WTC11 (cell line): ENCODE measurements at regions not wholly inside any gene's neighbourhood (a gene's known extent, or its start where the extent isn't known, plus 50 kb on each side); places are given as distances from the start of the nearest gene placed in this dataset.

ENCODE experiments used
- ATAC-seq: fragments of 200-7000 bp; cut with Tn5 transposase; 2 replicates; pipeline ENCODE4 v1.10.0; 2021; ENCODE audit warnings: mild to moderate bottlenecking, moderate library complexity
- CTCF ChIA-PET: fragments of 300-600 bp; sonication (Branson Sonifier 250); formaldehyde crosslinking; loops from one replicate; lab custom pipeline; 2021; ENCODE audit warnings: antibody characterized with exemption; lab: Charles Lee
- POLR2A ChIA-PET: fragments of 350-600 bp; sonication (Branson Sonifier 250); formaldehyde crosslinking; loops from one replicate; lab custom pipeline; 2021; ENCODE audit warnings: antibody characterized with exemption; lab: Charles Lee
- DNase-seq: peaks from one replicate; pipeline ENCODE4 v3.0.0; 2021; ENCODE audit warnings: low spot score
- H3K27ac Mint-ChIP-seq: 2 replicates; pipeline ENCODE4 v1.8.0; 2021; ENCODE audit warnings: mixed read lengths
- H3K27me3 Mint-ChIP-seq: 2 replicates; pipeline ENCODE4 v1.8.0; 2021; ENCODE audit warnings: low read depth, mild to moderate bottlenecking, moderate library complexity, mixed read lengths
- H3K36me3 Mint-ChIP-seq: 2 replicates; pipeline ENCODE4 v1.8.0; 2021; ENCODE audit warnings: mixed read lengths
- H3K4me1 Mint-ChIP-seq: 2 replicates; pipeline ENCODE4 v1.8.0; 2022; ENCODE audit warnings: mixed read lengths
- H3K4me3 Mint-ChIP-seq: 2 replicates; pipeline ENCODE4 v1.8.0; 2021; ENCODE audit warnings: mild to moderate bottlenecking, moderate library complexity, mixed read lengths
- H3K9me3 Mint-ChIP-seq: 2 replicates; pipeline ENCODE4 v1.8.0; 2021; ENCODE audit warnings: mixed read lengths
- ATF2 ChIP-seq: sonication (generic); formaldehyde crosslinking; IDR thresholded peaks from 2 replicates; pipeline ENCODE4 v1.8.1; 2022; ENCODE audit warnings: low read depth, missing genetic modification reagents, borderline replicate concordance
- ERG ChIP-seq: fragments of 250-450 bp; sonication (Bioruptor Pico); IDR thresholded peaks from 2 replicates; pipeline ENCODE4 v1.8.0; 2021; ENCODE audit warnings: mild to moderate bottlenecking
- FOXP1 ChIP-seq: sonication (generic); formaldehyde crosslinking; IDR thresholded peaks from 2 replicates; pipeline ENCODE4 v1.8.0; 2022; ENCODE audit warnings: missing genetic modification reagents, mild to moderate bottlenecking, moderate library complexity, borderline replicate concordance
- HMGA2 ChIP-seq: fragments of 250-450 bp; sonication (Bioruptor Pico); IDR thresholded peaks from 2 replicates; pipeline ENCODE4 v1.4.0; 2021; ENCODE audit warnings: mild to moderate bottlenecking, moderate library complexity
- NFATC4 ChIP-seq: fragments of 250-450 bp; sonication (Bioruptor Pico); IDR thresholded peaks from 2 replicates; pipeline ENCODE4 v1.9.0; 2021; ENCODE audit warnings: mild to moderate bottlenecking
- NFE2L1 ChIP-seq: sonication (generic); formaldehyde crosslinking; IDR thresholded peaks from 2 replicates; pipeline ENCODE4 v1.8.1; 2023; ENCODE audit warnings: missing genetic modification reagents
- RORB ChIP-seq: fragments of 250-450 bp; sonication (Bioruptor Pico); IDR thresholded peaks from 2 replicates; pipeline ENCODE4 v1.9.0; 2021; ENCODE audit warnings: mild to moderate bottlenecking
- SMAD3 ChIP-seq: sonication (generic); formaldehyde crosslinking; IDR thresholded peaks from 2 replicates; pipeline ENCODE4 v1.8.0; 2022; ENCODE audit warnings: missing genetic modification reagents, mild to moderate bottlenecking, borderline replicate concordance
- SMAD4 ChIP-seq: sonication (generic); formaldehyde crosslinking; IDR thresholded peaks from 2 replicates; pipeline ENCODE4 v1.8.0; 2022; ENCODE audit warnings: mild to moderate bottlenecking, missing genetic modification reagents
- SOX15 ChIP-seq: fragments of 250-450 bp; sonication (Bioruptor Pico); IDR thresholded peaks from 2 replicates; pipeline ENCODE4 v1.9.0; 2021; ENCODE audit warnings: mild to moderate bottlenecking
- TCF7 ChIP-seq: sonication (generic); formaldehyde crosslinking; IDR thresholded peaks from 2 replicates; pipeline ENCODE4 v1.8.0; 2022; ENCODE audit warnings: mild to moderate bottlenecking, low read depth, missing genetic modification reagents, moderate library complexity
- TEAD4 ChIP-seq: sonication (generic); formaldehyde crosslinking; IDR thresholded peaks from 2 replicates; pipeline ENCODE4 v1.8.0; 2022; ENCODE audit warnings: mild to moderate bottlenecking, missing genetic modification reagents
- ZNF263 ChIP-seq: sonication (generic); formaldehyde crosslinking; IDR thresholded peaks from 2 replicates; pipeline ENCODE4 v1.8.1; 2022; ENCODE audit warnings: low read depth, mild to moderate bottlenecking, moderate library complexity, missing genetic modification reagents
- ZNF416 ChIP-seq: fragments of 250-450 bp; sonication (Bioruptor Pico); IDR thresholded peaks from 2 replicates; pipeline ENCODE4 v1.9.0; 2021; ENCODE audit warnings: mild to moderate bottlenecking, inconsistent platforms
- TF ChIP-seq, protein P1 (sequence below): fragments of 250-450 bp; sonication (Bioruptor Pico); IDR thresholded peaks from 2 replicates; pipeline ENCODE4 v2.1.2; 2022; ENCODE audit warnings: mild to moderate bottlenecking, moderate library complexity
- TF ChIP-seq, protein P2 (sequence below): fragments of 200-600 bp; IDR thresholded peaks from 2 replicates; pipeline ENCODE4 v1.8.0; 2022; ENCODE audit warnings: antibody characterized with exemption
- TF ChIP-seq, protein P3 (sequence below): sonication (generic); formaldehyde crosslinking; IDR thresholded peaks from 2 replicates; pipeline ENCODE4 v1.8.1; 2022; ENCODE audit warnings: missing genetic modification reagents, borderline replicate concordance

DNA sequence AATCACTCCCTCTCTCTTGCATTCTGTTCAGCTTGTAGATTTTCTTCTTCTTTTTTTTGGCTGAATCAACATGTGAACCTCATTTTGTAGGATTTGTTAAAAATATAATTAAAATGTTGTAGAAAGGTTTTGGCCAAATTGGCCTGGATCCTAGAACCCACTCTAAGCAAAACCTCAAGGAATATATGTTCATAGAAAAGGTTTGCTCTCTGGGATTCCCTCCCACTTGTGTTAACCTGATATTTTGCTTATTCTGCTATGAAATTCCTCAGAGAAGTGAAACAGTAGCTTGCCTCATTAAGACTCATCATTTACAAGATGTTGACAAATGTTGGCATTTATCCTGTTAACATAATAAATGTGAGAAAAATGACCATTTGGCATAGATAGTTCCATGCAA, 456.7 kb downstream of the TMEM182 start:
- DNase-seq (no peak), ATAC-seq (no peak)
- Mint-ChIP-seq H3K4me3 (no peak overlapping the region), H3K4me1 (peaks cover 4% of the 10 kb centered on the region; the same call in 1 of the 2 replicates), H3K9me3 (peaks cover 8% of the 10 kb centered on the region), H3K36me3 (no peaks in the 10 kb centered on the region), H3K27ac (no peak overlapping the region), H3K27me3 (no peaks in the 10 kb centered on the region)
- TF ChIP-seq, protein P1, sequence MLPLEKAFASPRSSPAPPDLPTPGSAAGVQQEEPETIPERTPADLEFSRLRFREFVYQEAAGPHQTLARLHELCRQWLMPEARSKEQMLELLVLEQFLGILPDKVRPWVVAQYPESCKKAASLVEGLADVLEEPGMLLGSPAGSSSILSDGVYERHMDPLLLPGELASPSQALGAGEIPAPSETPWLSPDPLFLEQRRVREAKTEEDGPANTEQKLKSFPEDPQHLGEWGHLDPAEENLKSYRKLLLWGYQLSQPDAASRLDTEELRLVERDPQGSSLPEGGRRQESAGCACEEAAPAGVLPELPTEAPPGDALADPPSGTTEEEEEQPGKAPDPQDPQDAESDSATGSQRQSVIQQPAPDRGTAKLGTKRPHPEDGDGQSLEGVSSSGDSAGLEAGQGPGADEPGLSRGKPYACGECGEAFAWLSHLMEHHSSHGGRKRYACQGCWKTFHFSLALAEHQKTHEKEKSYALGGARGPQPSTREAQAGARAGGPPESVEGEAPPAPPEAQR (CRISPR knock-in tag): no peak
- no peak for TF ChIP-seq NFE2L1 (CRISPR knock-in tag)
- TF ChIP-seq ZNF263 (CRISPR knock-in tag): no peak
- no peak for TF ChIP-seq ATF2 (CRISPR knock-in tag)
- TF ChIP-seq, protein P2, sequence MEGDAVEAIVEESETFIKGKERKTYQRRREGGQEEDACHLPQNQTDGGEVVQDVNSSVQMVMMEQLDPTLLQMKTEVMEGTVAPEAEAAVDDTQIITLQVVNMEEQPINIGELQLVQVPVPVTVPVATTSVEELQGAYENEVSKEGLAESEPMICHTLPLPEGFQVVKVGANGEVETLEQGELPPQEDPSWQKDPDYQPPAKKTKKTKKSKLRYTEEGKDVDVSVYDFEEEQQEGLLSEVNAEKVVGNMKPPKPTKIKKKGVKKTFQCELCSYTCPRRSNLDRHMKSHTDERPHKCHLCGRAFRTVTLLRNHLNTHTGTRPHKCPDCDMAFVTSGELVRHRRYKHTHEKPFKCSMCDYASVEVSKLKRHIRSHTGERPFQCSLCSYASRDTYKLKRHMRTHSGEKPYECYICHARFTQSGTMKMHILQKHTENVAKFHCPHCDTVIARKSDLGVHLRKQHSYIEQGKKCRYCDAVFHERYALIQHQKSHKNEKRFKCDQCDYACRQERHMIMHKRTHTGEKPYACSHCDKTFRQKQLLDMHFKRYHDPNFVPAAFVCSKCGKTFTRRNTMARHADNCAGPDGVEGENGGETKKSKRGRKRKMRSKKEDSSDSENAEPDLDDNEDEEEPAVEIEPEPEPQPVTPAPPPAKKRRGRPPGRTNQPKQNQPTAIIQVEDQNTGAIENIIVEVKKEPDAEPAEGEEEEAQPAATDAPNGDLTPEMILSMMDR: no peak
- TF ChIP-seq FOXP1 (CRISPR knock-in tag): no peak
- TF ChIP-seq SMAD3 (CRISPR knock-in tag): no peak
- no peak for TF ChIP-seq TEAD4 (CRISPR knock-in tag)
- no peak for TF ChIP-seq TCF7 (CRISPR knock-in tag)
- no peak for TF ChIP-seq NFATC4 (CRISPR knock-in tag)
- ChIA-PET CTCF (no interaction called here), POLR2A (no interaction called here)

GRCh38 chr2:103219398-103219797, 457.6 kb downstream of the TMEM182 start:
- ChIA-PET POLR2A (no interaction called here), CTCF (no interaction called here)
- Mint-ChIP-seq H3K36me3 (no peaks in the 10 kb centered on the region), H3K27ac (no peak overlapping the region), H3K4me1 (peaks cover 4% of the 10 kb centered on the region; the same call in 1 of the 2 replicates), H3K9me3 (peaks cover 8% of the 10 kb centered on the region), H3K4me3 (no peak overlapping the region), H3K27me3 (no peaks in the 10 kb centered on the region)
- TF ChIP-seq ERG (CRISPR knock-in tag) (no peak), HMGA2 (CRISPR knock-in tag) (no peak), SOX15 (CRISPR knock-in tag) (no peak), SMAD4 (CRISPR knock-in tag) (no peak), ZNF416 (no peak), RORB (CRISPR knock-in tag) (no peak)
- TF ChIP-seq, protein P1 (CRISPR knock-in tag): no peak
- TF ChIP-seq, protein P3, sequence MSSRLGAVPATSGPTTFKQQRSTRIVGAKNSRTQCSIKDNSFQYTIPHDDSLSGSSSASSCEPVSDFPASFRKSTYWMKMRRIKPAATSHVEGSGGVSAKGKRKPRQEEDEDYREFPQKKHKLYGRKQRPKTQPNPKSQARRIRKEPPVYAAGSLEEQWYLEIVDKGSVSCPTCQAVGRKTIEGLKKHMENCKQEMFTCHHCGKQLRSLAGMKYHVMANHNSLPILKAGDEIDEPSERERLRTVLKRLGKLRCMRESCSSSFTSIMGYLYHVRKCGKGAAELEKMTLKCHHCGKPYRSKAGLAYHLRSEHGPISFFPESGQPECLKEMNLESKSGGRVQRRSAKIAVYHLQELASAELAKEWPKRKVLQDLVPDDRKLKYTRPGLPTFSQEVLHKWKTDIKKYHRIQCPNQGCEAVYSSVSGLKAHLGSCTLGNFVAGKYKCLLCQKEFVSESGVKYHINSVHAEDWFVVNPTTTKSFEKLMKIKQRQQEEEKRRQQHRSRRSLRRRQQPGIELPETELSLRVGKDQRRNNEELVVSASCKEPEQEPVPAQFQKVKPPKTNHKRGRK (CRISPR knock-in tag): no peak
- ATAC-seq (no peak), DNase-seq (no peak)
